ENCODE measurements at regions not wholly inside any gene's neighbourhood (a gene's known extent, or its start where the extent isn't known, plus 50 kb on each side); places are given as distances from the start of the nearest gene placed in this dataset.

- no peak for TF ChIP-seq TAF1 (IDR thresholded peaks at IDR 0.05; ENCODE audit: borderline replicate concordance, insufficient read depth, low read length)
- no peak for TF ChIP-seq POLR2AphosphoS5 (IDR thresholded peaks at IDR 0.05; ENCODE audit: low read depth, low read length)
- no peak for TF ChIP-seq FOXP2 (optimal IDR thresholded peaks at IDR 0.05; ENCODE audit: borderline replicate concordance, extremely low read depth, extremely low read length, insufficient read depth)
- no peak for TF ChIP-seq SIN3A (IDR thresholded peaks at IDR 0.05; ENCODE audit: borderline replicate concordance, insufficient read depth, low read length)
- TF ChIP-seq REST (IDR thresholded peaks at IDR 0.05; ENCODE audit: insufficient read depth in 1 of 2, low read depth in 2 of 2, low read length in 2 of 2), result no peak
Observed at GRCh38 chr6:15090745-15091384, 155.0 kb upstream of the JARID2 start.

GRCh38 chr6:15096894-15097837 lies 148.7 kb upstream of the JARID2 start:
- TF ChIP-seq POLR2AphosphoS5 (IDR thresholded peaks at IDR 0.05; ENCODE audit: low read depth, low read length) (no peak), REST (IDR thresholded peaks at IDR 0.05; ENCODE audit: insufficient read depth in 1 of 2, low read depth in 2 of 2, low read length in 2 of 2) (no peak), SIN3A (IDR thresholded peaks at IDR 0.05; ENCODE audit: borderline replicate concordance, insufficient read depth, low read length) (no peak), FOXP2 (optimal IDR thresholded peaks at IDR 0.05; ENCODE audit: borderline replicate concordance, extremely low read depth, extremely low read length, insufficient read depth) (no peak), TAF1 (IDR thresholded peaks at IDR 0.05; ENCODE audit: borderline replicate concordance, insufficient read depth, low read length) (no peak)

GRCh38 chr6:15101130-15101529 lies 144.7 kb upstream of the JARID2 start:
- TF ChIP-seq REST (IDR thresholded peaks at IDR 0.05; ENCODE audit: insufficient read depth in 1 of 2, low read depth in 2 of 2, low read length in 2 of 2) (no peak), FOXP2 (optimal IDR thresholded peaks at IDR 0.05; ENCODE audit: borderline replicate concordance, extremely low read depth, extremely low read length, insufficient read depth) (no peak), TAF1 (IDR thresholded peaks at IDR 0.05; ENCODE audit: borderline replicate concordance, insufficient read depth, low read length) (no peak), POLR2AphosphoS5 (IDR thresholded peaks at IDR 0.05; ENCODE audit: low read depth, low read length) (no peak), SIN3A (IDR thresholded peaks at IDR 0.05; ENCODE audit: borderline replicate concordance, insufficient read depth, low read length) (no peak)

- no peak for TF ChIP-seq POLR2AphosphoS5 (IDR thresholded peaks at IDR 0.05; ENCODE audit: low read depth, low read length)
- no peak for TF ChIP-seq SIN3A (IDR thresholded peaks at IDR 0.05; ENCODE audit: borderline replicate concordance, insufficient read depth, low read length)
- TF ChIP-seq TAF1 (IDR thresholded peaks at IDR 0.05; ENCODE audit: borderline replicate concordance, insufficient read depth, low read length), result no peak
- TF ChIP-seq FOXP2 (optimal IDR thresholded peaks at IDR 0.05; ENCODE audit: borderline replicate concordance, extremely low read depth, extremely low read length, insufficient read depth), result no peak
- no peak for TF ChIP-seq REST (IDR thresholded peaks at IDR 0.05; ENCODE audit: insufficient read depth in 1 of 2, low read depth in 2 of 2, low read length in 2 of 2)
Observed at GRCh38 chr6:15102241-15102640, 143.6 kb upstream of the JARID2 start.
